SK-N-SH treated with all-trans-retinoic acid at 6 μM for 48 hours (cell line): ENCODE measurements at regions not wholly inside any gene's neighbourhood (a gene's known extent, or its start where the extent isn't known, plus 50 kb on each side); places are given as distances from the start of the nearest gene placed in this dataset.

Experiments
- ATAC-seq: fragments of 200-7000 bp; cut with Tn5 transposase; 3 replicates; pipeline ENCODE4 v1.9.1; 2020; ENCODE audit warnings: mild to moderate bottlenecking, moderate library complexity
- ARNTL ChIP-seq: fragments of 450-650 bp; formaldehyde crosslinking; IDR thresholded peaks from 2 replicates; pipeline ENCODE4 v1.5.0; 2020; ENCODE audit warnings: low read depth, mild to moderate bottlenecking, moderate library complexity, borderline replicate concordance
- BACH2 ChIP-seq: fragments of 250-450 bp; sonication (Bioruptor Pico); IDR thresholded peaks from 2 replicates; pipeline ENCODE4 v1.9.0; 2021; ENCODE audit warnings: mild to moderate bottlenecking, borderline replicate concordance
- CREB5 ChIP-seq: fragments of 250-450 bp; sonication (Bioruptor Pico); IDR thresholded peaks from 2 replicates; pipeline ENCODE4 v1.5.1; 2020; ENCODE audit warnings: low read depth, mild to moderate bottlenecking, moderate library complexity
- CSDC2 ChIP-seq: fragments of 250-450 bp; sonication (Bioruptor Pico); IDR thresholded peaks from 2 replicates; pipeline ENCODE4 v1.5.0; 2020; ENCODE audit warnings: mild to moderate bottlenecking, moderate library complexity
- ESRRG ChIP-seq: fragments of 250-450 bp; sonication (Bioruptor Pico); IDR thresholded peaks from 2 replicates; pipeline ENCODE4 v1.6.1; 2021; ENCODE audit warnings: mild to moderate bottlenecking
- GLIS3 ChIP-seq: fragments of 250-450 bp; sonication (Bioruptor Pico); IDR thresholded peaks from 2 replicates; pipeline ENCODE4 v1.5.0; 2020; ENCODE audit warnings: mild to moderate bottlenecking, moderate library complexity
- ISL1 ChIP-seq: fragments of 250-450 bp; sonication (Bioruptor Pico); IDR thresholded peaks from 2 replicates; pipeline ENCODE4 v2.1.2; 2022; ENCODE audit warnings: mild to moderate bottlenecking, moderate library complexity
- OSR1 ChIP-seq: fragments of 250-450 bp; sonication (Bioruptor Pico); IDR thresholded peaks from 2 replicates; pipeline ENCODE4 v1.8.0; 2022; ENCODE audit warnings: moderate library complexity, mild to moderate bottlenecking, inconsistent platforms
- PATZ1 ChIP-seq: fragments of 250-450 bp; sonication (Bioruptor Pico); IDR thresholded peaks from 2 replicates; pipeline ENCODE4 v1.8.0; 2020; ENCODE audit warnings: mild to moderate bottlenecking, moderate library complexity, borderline replicate concordance
- PPARA ChIP-seq: fragments of 250-450 bp; sonication (Bioruptor Pico); IDR thresholded peaks from 2 replicates; pipeline ENCODE4 v1.5.0; 2020; ENCODE audit warnings: mild to moderate bottlenecking, borderline replicate concordance
- RARB ChIP-seq: fragments of 250-450 bp; sonication (Bioruptor Pico); IDR thresholded peaks from 2 replicates; pipeline ENCODE4 v1.8.0; 2021; ENCODE audit warnings: mild to moderate bottlenecking, moderate library complexity
- SNAI2 ChIP-seq: fragments of 250-450 bp; sonication (Bioruptor Pico); IDR thresholded peaks from 2 replicates; pipeline ENCODE4 v1.5.0; 2020; ENCODE audit warnings: mild to moderate bottlenecking, moderate library complexity
- TCF4 ChIP-seq: fragments of 250-450 bp; sonication (Bioruptor Pico); IDR thresholded peaks from 2 replicates; pipeline ENCODE4 v1.8.0; 2021; ENCODE audit warnings: mild to moderate bottlenecking, moderate library complexity, borderline replicate concordance
- TOX ChIP-seq: fragments of 250-450 bp; sonication (Bioruptor Pico); IDR thresholded peaks from 2 replicates; pipeline ENCODE4 v1.8.0; 2021; ENCODE audit warnings: mild to moderate bottlenecking, moderate library complexity, borderline replicate concordance
- TSHZ2 ChIP-seq: fragments of 250-450 bp; sonication (Bioruptor Pico); IDR thresholded peaks from 2 replicates; pipeline ENCODE4 v1.5.0; 2020; ENCODE audit warnings: mild to moderate bottlenecking, moderate library complexity
- ZFP3 ChIP-seq: fragments of 250-450 bp; sonication (Bioruptor Pico); IDR thresholded peaks from 2 replicates; pipeline ENCODE4 v1.5.0; 2020; ENCODE audit warnings: mild to moderate bottlenecking, moderate library complexity
- ZFP30 ChIP-seq: fragments of 450-650 bp; formaldehyde crosslinking; IDR thresholded peaks from 2 replicates; pipeline ENCODE4 v1.5.0; 2022; ENCODE audit warnings: mild to moderate bottlenecking, moderate library complexity
- ZNF565 ChIP-seq: fragments of 450-650 bp; formaldehyde crosslinking; conservative IDR thresholded peaks from 2 replicates; pipeline ENCODE4 v1.5.0; 2020; ENCODE audit warnings: low read depth, mild to moderate bottlenecking, moderate library complexity
- ZNF70 ChIP-seq: fragments of 450-650 bp; formaldehyde crosslinking; IDR thresholded peaks from 2 replicates; pipeline ENCODE4 v1.5.0; 2020; ENCODE audit warnings: mild to moderate bottlenecking, moderate library complexity
- ZNF8 ChIP-seq: fragments of 450-650 bp; formaldehyde crosslinking; IDR thresholded peaks from 2 replicates; pipeline ENCODE4 v1.5.0; 2020; ENCODE audit warnings: mild to moderate bottlenecking, moderate library complexity
- TF ChIP-seq, protein P1 (sequence below): fragments of 250-450 bp; sonication (Bioruptor Pico); IDR thresholded peaks from 2 replicates; pipeline ENCODE4 v1.8.0; 2021; ENCODE audit warnings: low read depth, mild to moderate bottlenecking, moderate library complexity, borderline replicate concordance
- TF ChIP-seq, protein P2 (sequence below): fragments of 250-450 bp; sonication (Bioruptor Pico); IDR thresholded peaks from 2 replicates; pipeline ENCODE4 v1.5.1; 2021; ENCODE audit warnings: mild to moderate bottlenecking, moderate library complexity

- ATAC-seq: no peak
- no peak for TF ChIP-seq TSHZ2 (CRISPR knock-in tag)
- no peak for TF ChIP-seq PPARA (CRISPR knock-in tag)
- TF ChIP-seq GLIS3 (CRISPR knock-in tag): no peak
- TF ChIP-seq, protein P1, sequence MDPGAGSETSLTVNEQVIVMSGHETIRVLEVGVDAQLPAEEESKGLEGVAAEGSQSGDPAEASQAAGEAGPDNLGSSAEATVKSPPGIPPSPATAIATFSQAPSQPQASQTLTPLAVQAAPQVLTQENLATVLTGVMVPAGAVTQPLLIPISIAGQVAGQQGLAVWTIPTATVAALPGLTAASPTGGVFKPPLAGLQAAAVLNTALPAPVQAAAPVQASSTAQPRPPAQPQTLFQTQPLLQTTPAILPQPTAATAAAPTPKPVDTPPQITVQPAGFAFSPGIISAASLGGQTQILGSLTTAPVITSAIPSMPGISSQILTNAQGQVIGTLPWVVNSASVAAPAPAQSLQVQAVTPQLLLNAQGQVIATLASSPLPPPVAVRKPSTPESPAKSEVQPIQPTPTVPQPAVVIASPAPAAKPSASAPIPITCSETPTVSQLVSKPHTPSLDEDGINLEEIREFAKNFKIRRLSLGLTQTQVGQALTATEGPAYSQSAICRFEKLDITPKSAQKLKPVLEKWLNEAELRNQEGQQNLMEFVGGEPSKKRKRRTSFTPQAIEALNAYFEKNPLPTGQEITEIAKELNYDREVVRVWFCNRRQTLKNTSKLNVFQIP: no peak
Observed at GRCh38 chr10:78970261-78970660, 98.5 kb upstream of the ZMIZ1 start.

- no peak for ATAC-seq
- TF ChIP-seq TSHZ2 (CRISPR knock-in tag) (no peak), ZFP3 (CRISPR knock-in tag) (no peak)
Observed at GRCh38 chr10:78971094-78971682, 97.6 kb upstream of the ZMIZ1 start.

DNA sequence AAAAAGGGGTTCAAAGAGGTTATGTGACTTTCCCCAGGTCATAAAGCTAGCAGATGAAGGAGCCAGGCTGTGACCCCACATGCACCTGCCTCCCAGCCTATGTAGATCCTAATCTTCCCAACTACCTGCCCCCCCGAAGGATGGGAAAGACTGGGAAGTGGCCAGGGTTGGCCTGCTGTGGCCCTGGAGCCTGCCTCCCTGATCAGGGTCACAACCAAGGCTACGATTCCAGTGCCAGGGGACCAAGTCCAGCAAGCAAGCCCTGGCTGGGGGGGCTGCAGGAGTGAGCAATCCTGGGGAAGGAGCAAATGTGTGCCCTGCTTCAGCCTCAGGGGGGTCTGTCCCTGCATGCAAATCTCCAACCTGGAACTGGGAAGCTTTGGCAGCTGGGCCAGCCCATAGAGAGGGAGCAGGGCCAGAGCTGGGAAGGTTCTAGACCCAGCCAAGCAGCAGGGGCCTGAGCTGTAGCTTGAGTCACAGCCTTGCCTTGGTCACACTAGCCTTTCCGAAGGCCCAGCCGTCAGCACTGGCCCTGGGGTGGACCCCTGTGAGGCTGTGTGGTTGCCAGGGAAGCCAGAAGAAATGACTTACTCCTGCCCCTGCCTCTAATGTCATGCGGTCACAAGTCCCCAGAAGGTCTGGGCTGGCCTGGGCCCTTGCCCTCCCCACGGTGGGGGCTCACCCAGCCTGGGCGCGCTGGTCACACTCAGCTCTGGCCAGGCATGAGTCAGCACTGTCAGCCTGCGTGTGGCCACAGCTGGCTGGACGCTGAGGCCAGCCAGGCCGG is 96.4 kb upstream of the ZMIZ1 start:
- peak; percentile 53 for ATAC-seq
- TF ChIP-seq CREB5 (CRISPR knock-in tag) (no peak), BACH2 (peak; percentile 42; the same call in 1 of the 2 replicates), ESRRG (CRISPR knock-in tag) (no peak), TCF4 (peak; percentile 19; the same call in 1 of the 2 replicates), TOX (CRISPR knock-in tag) (no peak), ZNF565 (CRISPR knock-in tag) (no peak; the same call in 1 of the 2 replicates), GLIS3 (CRISPR knock-in tag) (no peak), RARB (no peak), OSR1 (CRISPR knock-in tag) (no peak), ARNTL (CRISPR knock-in tag) (no peak), SNAI2 (CRISPR knock-in tag) (no peak; the same call in 1 of the 2 replicates), ZNF70 (CRISPR knock-in tag) (no peak), PATZ1 (CRISPR knock-in tag) (peak; percentile 87; the same call in 1 of the 2 replicates), ZFP30 (CRISPR knock-in tag) (no peak), ZNF8 (CRISPR knock-in tag) (no peak), CSDC2 (no peak), ISL1 (CRISPR knock-in tag) (no peak), PPARA (CRISPR knock-in tag) (no peak)
- TF ChIP-seq, protein P2, sequence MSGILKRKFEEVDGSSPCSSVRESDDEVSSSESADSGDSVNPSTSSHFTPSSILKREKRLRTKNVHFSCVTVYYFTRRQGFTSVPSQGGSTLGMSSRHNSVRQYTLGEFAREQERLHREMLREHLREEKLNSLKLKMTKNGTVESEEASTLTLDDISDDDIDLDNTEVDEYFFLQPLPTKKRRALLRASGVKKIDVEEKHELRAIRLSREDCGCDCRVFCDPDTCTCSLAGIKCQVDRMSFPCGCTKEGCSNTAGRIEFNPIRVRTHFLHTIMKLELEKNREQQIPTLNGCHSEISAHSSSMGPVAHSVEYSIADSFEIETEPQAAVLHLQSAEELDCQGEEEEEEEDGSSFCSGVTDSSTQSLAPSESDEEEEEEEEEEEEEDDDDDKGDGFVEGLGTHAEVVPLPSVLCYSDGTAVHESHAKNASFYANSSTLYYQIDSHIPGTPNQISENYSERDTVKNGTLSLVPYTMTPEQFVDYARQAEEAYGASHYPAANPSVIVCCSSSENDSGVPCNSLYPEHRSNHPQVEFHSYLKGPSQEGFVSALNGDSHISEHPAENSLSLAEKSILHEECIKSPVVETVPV (CRISPR knock-in tag): no peak
- TF ChIP-seq, protein P1: no peak
